T-helper 9 cell (primary cell): ENCODE measurements at regions not wholly inside any gene's neighbourhood (a gene's known extent, or its start where the extent isn't known, plus 50 kb on each side); places are given as distances from the start of the nearest gene placed in this dataset.
A peak's percentile ranks its signal among the peaks of the same experiment; 100 is the strongest.
"Not testable (repeated sequence)": the region's sequence is repeated elsewhere in the genome, so short reads cannot be mapped to it uniquely, and the experiment has no call there.

Source experiments
- DNase-seq: peaks from one replicate; pipeline ENCODE4 v3.0.0-alpha.2; 2020

DNA sequence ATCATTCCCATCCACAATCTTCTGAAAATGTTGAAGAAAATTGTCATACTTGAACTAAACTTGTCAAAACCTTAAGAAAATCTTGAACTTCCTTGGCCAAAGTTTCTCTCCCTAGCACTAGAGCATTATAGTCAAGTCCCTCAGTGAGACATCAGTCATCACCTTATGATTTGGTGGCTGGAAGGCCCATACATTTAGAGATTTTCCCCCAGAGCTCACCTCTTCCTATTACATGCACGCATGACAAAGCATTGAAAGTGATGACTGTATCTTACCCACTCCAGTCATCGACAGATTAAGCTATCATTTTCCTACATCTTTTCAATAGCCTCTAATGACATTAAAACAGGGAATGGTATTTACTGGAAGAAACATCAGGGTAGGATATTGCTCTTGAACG is 948.8 kb downstream of the TMEM121 start:
- not testable (repeated sequence) for DNase-seq

DNA sequence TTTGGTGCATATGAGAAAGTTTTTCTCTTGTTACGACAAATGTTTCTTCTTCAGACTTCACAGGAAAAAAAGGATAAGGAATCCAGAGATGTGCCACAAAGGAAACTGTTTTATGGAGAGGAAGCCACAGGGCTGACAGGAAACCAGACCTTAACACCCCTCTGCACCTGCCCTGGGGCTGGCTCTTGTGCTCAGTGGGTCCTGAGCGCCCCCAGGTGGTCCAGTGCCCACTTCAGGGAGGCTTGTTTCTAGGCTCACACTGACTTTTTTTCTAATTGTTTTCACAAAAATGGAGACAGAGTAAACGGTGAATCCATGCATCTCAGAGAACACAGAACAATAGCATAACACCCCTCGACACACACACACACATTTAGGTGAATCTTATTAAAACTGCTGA is 951.2 kb downstream of the TMEM121 start:
- not testable (repeated sequence) for DNase-seq

DNA sequence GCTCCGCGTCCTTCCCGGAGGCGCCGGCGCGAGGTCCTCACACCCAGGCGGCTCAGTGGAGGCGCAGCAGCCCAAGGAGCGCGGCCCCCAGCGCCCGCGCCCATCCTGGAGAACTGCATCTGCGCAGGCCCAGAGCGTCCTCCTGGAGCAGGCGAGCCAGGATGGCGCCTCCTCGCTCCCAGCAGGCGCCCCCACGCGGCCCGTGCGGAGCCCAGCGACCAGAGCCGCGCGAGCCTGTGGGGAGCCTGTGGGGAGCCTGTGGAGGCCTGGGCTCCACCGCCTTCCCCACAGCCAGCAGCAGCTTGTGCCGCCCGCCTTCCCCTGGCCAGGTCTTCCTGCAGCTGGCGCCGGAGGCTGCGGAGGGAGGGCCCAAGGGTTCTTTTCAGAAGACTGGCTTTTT is 953.9 kb downstream of the TMEM121 start:
- DNase-seq = not testable (repeated sequence)

DNA sequence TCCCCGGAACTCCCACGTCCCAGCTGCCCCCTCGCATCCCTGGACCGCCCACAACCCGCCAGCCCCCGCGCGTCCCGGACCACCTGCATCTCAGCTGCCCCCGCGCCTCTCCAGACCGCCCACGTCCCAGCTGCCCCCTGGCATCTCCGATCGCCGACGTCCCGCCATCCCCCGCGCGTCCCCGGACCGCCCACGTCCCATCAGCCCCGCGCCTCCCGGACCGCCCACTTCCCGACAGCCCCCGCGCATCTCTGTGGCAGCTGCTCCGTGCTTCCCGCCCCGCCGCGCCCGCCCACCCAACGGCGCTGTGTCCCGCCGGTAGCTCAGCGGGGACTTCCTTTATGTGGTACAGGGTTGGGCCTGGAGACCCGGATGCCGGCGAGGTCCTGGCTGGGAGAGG is 955.8 kb downstream of the TMEM121 start:
- not testable (repeated sequence) for DNase-seq

DNA sequence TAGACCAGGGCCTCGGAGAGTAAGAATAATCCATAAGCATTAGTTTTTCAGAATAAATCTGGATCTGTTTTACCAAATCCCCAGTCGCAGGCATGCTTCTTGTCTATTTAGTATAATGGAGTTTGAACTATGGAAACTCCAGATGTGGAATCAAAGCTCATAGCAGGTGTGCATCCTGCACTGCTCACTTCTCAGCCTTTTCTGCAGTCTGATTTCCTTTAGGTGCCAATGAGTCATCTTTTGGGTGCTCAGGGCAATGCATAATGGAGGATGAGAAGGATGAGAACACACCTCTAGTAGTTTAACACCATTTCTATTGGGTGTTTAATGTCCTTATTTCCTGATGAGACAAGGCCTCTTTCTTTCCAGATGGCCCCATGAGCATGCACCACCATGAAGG is 961.2 kb downstream of the TMEM121 start:
- DNase-seq = no peak

DNA sequence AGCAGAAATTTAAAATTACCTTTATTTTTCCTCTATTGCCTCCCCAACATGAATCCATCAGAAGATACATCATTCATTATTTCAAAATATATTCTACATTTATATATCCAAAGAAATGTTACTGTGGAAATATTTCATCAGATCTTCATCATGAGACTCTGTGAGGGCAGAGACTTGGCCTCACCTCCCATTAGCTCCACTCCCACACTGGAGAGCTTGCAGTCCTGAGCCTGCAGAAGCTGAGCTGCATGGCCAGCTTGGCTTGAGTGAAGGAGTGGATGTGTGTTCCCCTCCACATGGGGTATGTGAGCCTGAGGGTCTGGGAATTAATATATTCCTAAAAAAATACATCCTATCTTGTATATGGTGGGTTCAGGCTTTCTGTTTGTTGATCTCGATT is 961.9 kb downstream of the TMEM121 start:
- DNase-seq = no peak

DNA sequence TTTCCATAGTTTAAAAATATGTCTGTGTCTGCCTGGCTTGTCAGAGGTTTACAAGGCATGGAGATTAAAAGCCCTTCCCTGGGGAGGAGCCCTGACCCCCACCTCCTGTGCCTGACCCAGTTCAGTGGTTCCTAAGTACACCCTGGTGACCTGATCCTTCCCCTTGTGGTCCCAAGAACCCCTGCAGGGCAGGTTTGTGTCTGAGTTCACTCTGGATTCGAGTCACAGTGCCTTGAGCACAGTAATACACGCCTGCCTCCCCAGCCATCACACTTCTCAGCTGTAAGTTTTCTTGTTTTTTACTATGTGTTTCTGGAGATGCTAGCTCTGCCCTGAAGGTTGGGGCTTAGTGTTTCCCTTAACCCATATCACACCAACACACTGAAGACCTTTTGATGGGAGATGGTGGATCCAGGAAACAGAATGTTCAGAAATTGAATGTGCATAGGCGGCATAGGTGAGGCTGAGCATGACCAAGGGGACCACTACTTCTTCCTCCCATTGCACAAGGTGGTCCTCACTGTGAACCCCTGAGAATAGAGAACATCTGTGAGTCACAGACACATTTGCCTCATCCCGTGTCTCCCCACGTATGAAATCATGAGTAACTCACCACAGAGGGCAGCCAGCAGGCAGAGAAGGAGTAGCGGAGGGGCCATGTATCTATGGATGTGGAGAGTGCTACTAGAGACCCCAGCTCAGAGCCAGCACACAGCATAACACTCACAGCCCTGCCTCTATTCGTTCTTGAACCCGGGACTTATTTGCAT is 962.9 kb downstream of the TMEM121 start:
- no peak for DNase-seq

DNA sequence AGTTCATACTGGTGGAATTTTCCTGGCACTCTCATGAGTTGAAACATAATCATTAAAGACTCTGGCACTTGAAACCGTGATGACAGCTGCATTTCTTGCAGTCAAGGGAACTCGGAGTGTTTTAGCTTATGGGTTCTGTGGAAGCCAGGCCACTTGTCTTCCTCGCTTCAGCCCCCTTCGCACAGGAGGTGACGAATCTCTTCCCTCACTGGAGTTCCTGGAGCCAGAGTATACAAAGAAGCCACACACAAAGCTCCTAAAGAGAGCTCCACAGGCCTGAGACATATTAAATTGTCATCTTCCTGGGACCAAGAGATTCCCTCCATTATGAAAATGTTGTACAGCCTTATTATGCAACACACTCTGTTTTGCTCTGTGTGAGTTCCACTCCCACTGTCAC is 964.1 kb downstream of the TMEM121 start:
- DNase-seq = no peak

DNA sequence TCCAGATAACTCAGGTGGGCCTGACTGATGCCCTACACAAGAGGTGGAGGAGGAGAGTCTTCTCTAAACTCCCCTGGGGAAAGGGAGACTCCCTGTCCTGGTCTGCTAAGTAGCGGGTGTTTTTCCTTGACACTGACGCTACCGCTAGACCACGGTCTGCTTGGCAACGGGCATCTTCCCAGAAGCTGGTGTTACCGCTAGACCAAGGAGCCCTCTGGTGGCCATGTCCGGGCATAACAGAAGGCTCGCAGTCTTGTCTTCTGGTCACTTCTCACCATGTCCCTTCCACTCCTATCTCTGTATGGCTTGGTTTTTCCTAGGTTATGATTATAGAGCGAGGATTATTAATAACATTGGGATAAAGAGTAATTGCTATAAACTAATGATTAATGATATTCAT is 965.5 kb downstream of the TMEM121 start:
- no peak for DNase-seq

DNA sequence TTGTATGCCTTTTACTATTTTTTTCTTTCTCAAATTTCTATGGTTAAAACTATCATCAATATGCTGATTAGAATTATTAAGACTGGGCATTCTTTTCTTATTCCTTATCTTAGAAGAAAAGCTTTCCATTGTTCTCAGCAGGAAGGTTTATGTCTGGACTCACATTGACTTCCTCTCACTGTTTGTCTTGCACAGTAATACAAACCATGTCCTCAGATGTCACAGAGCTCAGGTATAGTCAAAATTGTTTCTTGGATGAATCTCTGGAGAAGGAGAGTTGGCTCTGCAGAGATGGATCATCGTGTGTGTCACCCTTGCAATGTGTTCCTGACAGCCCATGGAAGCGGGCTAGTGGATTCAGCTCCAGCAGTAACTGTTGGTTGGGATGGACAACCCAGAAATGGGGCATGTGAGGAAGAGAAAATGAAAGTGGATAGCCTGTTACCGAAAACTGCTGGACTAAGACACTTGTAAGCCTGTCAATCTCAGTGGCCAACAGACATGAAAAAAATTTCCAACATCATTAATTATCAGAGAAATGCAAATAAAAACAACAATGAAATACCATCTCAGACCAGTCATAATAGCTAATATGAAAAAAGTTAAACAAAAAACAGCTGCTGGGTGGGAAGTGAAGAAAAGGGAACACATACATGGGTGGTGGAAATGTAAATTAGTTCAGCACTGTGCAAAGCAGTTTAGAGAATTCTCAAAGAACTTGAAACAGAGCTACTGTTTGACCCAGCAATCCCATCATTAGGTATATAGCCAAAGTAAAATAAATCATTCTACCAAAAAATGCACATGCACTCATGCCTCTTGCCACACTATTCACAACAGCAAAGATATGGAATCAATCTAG is 967.8 kb downstream of the TMEM121 start:
- DNase-seq = no peak

DNA sequence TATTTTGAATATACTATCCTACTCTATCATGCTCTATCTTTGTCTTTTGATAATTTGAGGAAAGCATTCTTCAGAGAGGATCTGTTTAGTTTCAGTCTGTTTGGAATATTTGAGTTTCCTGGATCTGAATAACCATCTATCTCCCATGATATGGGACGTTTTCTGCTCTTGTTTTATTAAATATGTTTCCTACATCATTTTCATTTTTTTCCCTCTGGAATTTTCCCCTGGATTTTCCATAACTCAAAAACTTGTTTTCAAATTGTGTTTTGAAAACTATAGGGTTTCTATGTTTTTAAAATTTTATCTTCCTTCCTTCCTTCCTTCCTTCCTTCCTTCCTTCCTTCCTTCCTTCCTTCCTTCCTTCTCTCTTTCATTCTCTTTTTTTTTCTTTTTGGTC is 974.2 kb downstream of the TMEM121 start:
- no peak for DNase-seq

DNA sequence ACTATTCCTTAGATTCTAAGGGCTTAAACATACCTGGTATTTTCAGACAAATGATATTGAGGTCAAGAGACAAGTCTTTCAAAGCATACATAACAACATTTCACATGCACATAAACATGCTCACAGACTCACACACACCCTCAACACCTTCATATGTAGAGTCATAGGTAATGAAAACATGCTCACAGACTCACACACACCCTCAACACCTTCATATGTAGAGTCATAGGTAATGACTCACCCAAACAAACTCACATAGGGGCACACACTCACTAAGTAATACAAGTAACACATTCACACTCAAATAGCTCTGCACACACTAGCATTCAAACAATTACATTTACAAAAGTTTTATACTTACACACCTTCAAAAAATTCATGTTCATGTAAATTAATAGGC is 975.5 kb downstream of the TMEM121 start:
- DNase-seq = no peak

DNA sequence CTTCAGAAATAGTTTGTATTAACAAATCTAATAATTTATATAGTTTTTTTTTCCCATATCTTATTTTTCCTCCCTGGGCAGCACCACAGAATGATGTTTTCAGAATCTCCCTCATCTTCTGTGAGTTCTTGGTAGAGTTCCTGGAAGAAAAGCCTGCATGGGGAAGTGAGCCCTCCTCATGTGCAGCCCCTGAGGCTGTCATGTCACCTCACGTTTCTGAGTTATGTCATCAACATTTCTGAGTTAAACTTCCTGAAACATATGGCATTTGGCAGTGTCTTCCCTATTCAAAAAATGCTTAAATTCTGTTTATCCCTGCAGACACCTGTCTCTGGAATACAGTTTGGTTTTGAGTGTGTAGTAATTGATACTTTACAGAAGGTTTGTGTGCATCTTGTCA is 979.0 kb downstream of the TMEM121 start:
- DNase-seq = no peak

DNA sequence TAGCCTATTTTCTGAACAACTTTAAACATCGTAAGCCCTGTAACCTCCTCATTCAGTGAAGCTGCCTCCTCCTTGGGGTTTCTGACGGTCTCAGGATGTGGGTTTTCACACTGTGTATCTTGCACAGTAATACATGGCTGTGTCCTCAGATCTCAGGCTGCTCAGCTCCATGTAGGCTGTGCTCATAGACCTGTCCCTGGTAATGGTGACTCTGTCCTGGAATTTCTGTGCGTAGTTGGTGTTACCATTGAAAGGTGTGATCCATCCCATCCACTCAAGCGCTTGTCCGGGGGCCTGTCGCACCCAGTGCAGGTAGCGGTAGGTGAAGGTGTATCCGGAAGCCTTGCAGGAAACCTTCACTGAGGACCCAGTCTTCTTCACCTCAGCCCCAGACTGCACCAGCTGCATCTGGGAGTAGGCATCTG is 980.5 kb downstream of the TMEM121 start:
- DNase-seq = peak; percentile 43

DNA sequence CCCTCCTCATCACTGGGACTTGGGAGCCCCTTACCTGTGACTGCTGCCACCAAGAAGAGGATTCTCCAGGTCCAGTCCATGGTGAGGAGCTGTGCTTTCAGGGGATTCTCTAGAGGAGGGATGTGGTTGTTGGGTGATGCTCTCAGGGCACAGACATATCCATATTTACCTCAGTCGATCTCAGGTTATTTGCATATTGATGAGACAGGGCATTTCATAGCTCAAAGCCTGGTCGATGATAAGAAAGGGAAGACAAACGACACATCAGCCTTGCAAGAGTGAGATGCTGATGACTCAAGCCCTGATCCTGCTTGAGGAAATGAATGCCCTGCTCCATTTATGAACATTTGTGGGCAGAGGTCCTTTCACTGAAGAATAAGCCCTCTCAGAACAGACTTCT is 981.0 kb downstream of the TMEM121 start:
- no peak for DNase-seq

DNA sequence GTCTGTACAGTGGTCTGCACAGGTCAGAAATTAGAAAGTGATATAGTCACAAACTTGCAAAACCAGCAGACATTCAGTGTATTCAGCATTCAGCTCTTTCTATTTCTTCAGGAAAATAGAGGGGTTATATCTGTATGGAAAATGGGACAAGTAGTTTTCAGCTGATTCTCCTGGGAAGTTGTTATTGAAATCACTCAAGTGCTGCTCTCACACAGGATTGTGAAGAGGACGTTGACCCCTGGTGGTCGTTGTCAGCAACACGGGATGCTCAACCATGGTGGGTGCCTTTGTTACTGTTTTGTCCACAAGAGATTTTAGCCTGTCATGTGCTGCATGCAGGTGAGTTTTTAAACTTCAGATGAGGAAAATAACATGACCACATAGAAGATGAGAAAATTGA is 981.8 kb downstream of the TMEM121 start:
- DNase-seq = no peak

DNA sequence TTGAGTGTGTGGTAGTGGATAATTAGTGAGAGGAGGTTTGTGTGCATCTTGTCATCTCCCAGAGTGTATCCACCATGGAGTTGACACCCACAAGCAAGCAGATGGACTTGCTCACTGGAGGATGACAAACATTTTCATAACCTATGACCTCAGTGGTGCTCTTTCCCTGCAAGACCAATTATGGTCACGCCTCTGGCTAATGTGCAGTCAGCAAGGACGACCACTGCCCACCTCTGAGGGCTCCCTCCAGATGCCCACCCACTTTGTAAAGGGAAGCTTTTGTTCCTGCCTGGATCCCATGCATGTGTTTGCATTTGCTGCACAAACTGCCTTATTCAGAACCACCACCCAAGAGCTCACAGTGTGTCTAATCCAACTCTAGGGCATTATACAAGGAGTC is 982.8 kb downstream of the TMEM121 start:
- no peak for DNase-seq

DNA sequence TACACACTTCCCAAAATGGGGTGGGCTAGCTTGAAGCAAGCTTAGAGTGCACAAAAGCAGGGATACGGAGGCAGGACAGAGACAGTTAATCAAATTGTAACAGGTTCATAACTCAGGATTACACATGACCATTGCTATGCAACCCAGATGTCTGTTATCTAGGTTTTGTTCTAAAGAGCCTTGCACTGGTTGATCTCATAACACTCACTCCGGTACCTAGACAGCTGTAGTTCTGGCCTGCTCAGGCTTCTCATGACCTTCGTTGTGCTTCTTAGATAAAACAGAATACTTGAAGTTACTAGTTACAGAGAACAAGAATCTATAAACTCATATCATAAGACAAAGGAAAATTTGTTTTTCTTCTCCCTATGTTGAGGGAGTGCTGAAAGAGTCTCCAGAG is 983.4 kb downstream of the TMEM121 start:
- no peak for DNase-seq

DNA sequence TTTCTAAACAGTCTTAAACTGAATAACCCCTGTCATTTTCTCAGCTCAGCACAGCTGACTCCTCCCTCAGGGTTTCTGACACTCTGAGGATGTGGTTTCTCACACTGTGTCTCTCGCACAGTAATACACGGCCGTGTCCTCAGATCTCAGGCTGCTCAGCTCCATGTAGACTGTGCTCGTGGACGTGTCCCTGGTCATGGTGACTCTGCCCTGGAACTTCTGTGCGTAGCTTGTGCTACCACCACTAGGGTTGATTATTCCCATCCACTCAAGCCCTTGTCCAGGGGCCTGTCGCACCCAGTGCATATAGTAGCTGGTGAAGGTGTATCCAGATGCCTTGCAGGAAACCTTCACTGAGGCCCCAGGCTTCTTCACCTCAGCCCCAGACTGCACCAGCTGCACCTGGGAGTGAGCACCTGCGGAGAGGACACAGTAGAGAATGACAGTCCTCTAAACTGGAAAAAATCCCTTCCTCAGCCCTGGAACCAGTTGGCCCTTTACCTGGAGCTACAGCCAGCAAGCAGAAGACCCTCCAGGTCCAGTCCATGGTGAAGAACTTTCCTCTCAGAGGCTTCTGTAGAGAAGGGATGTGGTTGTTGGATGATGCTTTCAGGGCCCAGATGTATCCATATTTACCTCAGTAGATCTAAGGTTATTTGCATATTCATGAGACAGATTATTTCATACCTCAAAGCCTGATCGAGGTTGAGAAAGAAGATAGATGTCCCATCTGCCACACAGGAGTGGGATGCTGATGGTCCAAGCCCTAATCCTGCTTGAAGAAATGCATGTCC is 984.8 kb downstream of the TMEM121 start:
- peak; percentile 42 for DNase-seq

DNA sequence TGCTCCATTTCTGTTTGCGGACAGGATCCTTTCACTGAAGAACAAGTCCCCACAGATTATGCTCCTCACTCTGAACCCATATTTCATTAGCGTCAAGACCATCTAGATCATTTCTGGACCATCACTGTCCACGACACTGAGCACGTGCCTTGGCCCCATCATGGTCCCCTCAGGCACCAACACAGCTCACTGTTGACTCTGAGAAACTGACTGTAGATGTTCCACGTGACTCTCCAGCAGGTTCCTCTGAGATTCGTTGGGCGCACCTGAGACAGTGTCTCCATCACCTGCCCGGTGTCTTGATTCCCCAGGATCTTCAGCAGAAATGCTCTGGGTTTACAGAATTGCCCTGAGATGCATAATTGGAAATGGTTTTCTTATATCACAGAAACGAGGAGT is 985.4 kb downstream of the TMEM121 start:
- no peak for DNase-seq

DNA sequence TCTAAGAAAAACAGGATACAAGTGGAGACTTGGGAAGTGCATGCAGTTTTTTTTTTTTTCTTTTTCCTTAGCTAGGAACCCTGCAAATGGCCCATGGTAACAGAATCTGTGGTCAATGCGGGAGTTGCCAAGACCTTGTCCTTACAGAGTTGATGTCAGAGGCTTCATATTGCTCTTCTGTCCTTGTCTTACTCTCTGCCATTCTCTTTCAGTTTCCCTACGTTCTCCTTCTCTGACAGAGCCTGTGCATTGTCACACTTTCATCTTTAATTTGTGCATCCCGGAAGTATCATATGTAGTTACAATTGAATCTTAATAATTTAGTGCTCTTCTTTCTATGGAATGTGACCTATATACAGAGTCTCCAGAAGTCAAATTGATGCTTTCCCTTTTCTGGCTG is 986.9 kb downstream of the TMEM121 start:
- no peak for DNase-seq

DNA sequence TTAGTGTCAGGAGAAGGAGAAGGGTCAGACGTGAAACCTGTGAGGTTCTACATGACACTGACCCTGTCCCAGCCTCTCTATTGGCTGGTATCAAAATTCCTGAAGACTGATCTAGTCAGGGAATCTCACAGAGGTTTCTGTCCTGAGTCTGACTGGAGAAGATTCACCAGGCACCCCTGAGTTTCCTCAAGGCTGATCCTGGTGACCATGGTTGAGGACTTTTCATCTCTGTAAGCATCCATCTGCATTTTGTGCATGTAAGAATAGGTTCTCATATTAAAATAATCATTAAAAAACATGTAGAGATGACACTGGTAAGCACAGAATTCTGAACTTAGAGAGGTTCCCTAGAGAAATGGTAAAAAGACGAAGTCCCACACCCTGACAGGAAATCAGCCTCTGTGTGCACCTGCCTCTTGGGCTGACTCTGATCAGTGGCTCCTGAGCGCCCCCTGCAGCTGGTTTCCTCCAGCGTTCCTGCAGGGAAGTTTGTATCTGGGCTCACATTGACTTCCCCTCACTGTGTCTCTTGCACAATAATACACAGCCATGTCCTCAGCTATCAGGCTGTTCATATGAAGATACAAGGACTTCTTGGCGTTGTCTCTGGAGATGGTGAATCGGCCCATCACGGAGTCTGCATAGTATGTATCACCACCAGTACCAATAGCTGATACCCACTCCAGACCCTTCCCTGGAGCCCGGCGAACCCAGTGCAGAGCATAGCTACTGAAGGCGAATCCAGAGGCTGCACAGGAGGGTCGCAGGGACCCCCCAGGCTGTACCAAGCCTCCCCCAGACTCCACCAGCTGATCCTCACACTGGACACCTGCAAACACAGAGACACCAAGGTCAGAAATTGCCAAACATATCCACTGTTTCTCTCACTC is 991.9 kb downstream of the TMEM121 start:
- peak; percentile 85 for DNase-seq
